ENCODE measurements at regions not wholly inside any gene's neighbourhood (a gene's known extent, or its start where the extent isn't known, plus 50 kb on each side); places are given as distances from the start of the nearest gene placed in this dataset.
"Not testable (repeated sequence)": the region's sequence is repeated elsewhere in the genome, so short reads cannot be mapped to it uniquely, and the experiment has no call there.

DNA sequence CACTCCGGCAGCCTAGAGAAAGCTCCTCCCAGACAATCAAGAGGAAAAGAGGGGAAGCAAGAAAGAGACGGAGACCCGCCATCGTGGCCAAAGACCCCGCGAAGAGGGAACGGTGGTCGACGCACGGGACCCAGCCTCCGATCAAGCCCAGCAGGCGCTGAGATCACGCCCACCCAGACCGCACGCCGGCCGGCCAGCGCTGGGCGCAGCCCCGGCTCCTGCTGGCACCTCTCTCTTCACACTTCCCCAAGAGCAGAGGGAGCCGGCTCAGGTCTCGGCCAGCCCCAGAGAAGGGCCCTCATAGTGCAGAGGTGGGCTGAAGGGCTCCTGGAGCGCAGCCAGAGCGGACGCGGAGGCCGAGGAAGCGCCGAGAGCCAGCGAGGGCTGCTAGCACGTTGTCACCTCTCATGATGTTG lies 918.4 kb upstream of the ADAMTS5 start:
- DNase-seq (ENCODE audit: insufficient read length, low spot score), result no peak
- TF ChIP-seq, protein P1, sequence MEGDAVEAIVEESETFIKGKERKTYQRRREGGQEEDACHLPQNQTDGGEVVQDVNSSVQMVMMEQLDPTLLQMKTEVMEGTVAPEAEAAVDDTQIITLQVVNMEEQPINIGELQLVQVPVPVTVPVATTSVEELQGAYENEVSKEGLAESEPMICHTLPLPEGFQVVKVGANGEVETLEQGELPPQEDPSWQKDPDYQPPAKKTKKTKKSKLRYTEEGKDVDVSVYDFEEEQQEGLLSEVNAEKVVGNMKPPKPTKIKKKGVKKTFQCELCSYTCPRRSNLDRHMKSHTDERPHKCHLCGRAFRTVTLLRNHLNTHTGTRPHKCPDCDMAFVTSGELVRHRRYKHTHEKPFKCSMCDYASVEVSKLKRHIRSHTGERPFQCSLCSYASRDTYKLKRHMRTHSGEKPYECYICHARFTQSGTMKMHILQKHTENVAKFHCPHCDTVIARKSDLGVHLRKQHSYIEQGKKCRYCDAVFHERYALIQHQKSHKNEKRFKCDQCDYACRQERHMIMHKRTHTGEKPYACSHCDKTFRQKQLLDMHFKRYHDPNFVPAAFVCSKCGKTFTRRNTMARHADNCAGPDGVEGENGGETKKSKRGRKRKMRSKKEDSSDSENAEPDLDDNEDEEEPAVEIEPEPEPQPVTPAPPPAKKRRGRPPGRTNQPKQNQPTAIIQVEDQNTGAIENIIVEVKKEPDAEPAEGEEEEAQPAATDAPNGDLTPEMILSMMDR (IDR thresholded peaks at IDR 0.05; ENCODE audit: insufficient read depth, missing control alignments), result no peak
- FAIRE-seq, result no peak

GRCh38 chr21:27881331-27881730 lies 914.4 kb upstream of the ADAMTS5 start:
- not testable (repeated sequence) for DNase-seq (ENCODE audit: insufficient read length, low spot score); FAIRE-seq

DNA sequence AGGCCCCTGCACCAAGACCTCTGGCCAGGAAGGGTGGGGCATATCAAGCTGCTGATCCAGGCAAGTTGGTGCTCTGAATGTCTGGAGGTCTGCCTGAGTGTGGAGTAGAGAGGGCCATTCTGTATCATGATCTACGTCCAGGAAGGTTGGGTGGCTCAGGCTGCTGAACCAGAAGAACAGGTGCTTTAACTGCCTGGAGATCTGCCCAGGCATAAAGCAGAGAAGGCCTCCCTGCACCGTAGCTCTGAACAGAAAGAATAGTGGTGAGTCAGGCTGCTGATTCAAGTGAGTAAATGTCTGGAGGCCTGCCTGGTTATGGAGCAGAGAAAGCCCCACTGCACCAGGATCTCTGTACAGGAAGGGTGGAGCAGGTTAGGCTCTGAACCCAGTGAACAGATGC lies 905.5 kb upstream of the ADAMTS5 start:
- FAIRE-seq; DNase-seq (ENCODE audit: insufficient read length, low spot score): not testable (repeated sequence)

DNA sequence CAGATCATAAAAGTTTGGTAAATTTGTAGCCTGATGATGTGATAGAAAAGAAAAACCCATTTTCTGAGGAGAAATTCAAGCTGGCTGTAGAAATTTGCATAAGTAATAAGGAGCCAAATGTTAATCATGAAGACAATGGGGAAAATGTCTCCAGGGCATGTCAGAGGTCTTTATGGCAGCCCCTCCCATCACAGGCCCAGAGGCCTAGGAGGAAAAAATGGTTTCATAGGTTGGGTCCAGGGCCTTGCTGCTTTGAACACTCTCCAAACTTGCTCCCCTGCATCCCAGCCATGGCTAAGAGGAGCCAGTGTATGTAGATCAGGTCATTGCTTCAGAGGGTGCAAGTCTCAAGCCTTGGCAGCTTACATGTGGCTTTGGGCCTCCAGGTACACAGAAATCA lies 903.9 kb upstream of the ADAMTS5 start:
- FAIRE-seq; DNase-seq (ENCODE audit: insufficient read length, low spot score): not testable (repeated sequence)

DNA sequence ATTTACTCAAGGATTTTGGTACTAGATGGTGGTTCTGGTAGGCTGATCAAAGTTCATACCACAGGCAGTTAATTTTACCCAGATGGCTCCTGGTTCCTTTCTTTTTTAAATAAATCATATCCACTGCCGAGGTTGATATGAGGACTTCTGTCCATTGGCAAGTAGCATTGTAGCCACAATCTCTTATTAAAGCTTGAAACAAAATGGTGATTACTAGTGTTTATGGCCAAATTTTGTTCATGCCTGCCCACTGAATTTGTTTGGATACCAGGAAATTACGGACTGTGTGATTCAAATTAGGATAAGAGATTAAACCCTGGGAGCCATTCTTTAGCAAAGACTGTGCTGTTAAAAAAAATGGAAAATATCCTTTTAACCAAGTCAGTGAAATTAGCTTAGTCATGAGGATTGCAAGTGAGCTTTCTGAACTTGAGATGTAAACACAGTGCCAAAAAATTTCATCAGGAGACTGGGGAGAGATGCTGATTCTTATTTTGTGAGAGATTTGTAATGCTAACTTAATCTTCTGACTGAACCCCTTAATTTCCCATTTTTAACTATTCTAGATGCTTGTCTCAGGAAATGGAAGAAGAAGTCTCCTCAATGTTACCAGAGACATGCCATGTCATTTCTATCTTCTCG lies 893.5 kb upstream of the ADAMTS5 start:
- not testable (repeated sequence) for FAIRE-seq; DNase-seq (ENCODE audit: insufficient read length, low spot score)

DNA sequence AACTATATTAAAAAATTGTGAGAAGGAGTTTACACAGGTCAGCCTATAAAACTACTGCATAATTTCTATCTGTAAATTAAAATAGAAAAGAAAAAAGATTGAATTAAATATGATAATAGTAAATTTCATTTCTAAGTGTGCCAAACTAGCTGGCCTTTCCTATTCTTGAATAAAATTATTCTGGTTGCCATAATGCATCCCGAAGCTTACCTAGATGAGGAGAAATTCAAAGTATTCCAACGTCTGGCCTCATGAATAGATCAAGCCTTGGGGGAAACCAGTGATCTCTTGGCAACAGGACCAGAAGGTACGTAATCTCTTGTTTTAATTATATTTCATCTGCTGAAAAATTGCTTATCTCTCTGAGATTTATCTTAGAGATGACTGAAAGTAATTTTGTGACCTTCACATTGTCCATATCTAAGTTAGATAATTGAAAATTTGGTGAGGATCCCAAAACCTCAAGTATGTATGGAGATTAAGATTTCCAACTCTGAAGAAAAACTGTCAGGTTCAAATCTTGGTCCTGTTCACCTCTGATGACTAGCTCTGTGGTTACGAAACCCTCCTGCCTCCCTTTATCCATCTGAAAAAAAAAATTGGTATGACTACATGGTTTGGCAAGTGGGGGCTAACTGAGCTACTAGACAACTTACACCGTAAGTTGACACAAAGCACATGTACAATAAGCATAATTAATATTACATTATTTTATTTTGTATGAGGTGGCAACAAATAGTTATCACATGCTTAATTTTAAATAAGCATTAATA lies 891.4 kb upstream of the ADAMTS5 start:
- FAIRE-seq; DNase-seq (ENCODE audit: insufficient read length, low spot score): not testable (repeated sequence)

DNA sequence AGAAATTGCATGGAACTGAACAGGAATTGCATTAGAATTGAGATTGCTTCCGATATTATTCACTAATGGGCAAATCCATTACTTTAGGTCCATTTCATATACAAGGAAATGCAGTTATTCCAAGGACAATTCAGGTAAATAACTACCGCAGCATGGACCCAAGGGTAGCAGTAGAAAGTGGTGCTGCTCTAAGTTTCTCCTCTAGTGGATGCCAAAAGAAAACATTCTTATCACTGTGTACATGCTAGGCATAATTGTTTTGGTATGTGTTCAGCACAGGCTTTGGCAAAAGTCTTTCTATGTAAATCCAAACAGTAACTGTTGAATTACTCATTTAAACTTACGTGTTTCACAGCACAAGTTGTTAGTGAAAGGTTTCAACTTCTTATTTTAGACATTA lies 890.1 kb upstream of the ADAMTS5 start:
- not testable (repeated sequence) for DNase-seq (ENCODE audit: insufficient read length, low spot score); FAIRE-seq

GRCh38 chr21:27841084-27841672 lies 874.3 kb upstream of the ADAMTS5 start:
- no peak for FAIRE-seq
- DNase-seq (ENCODE audit: insufficient read length, low spot score), result no peak

GRCh38 chr21:27840262-27840661 lies 873.4 kb upstream of the ADAMTS5 start:
- no peak for FAIRE-seq
- DNase-seq (ENCODE audit: insufficient read length, low spot score), result no peak
- TF ChIP-seq, protein P1 (IDR thresholded peaks at IDR 0.05; ENCODE audit: insufficient read depth, missing control alignments), result no peak

More at GRCh38 chr21:27841084-27841672, 874.3 kb upstream of the ADAMTS5 start:
- TF ChIP-seq, protein P1 (IDR thresholded peaks at IDR 0.05; ENCODE audit: insufficient read depth, missing control alignments), result no peak

DNA sequence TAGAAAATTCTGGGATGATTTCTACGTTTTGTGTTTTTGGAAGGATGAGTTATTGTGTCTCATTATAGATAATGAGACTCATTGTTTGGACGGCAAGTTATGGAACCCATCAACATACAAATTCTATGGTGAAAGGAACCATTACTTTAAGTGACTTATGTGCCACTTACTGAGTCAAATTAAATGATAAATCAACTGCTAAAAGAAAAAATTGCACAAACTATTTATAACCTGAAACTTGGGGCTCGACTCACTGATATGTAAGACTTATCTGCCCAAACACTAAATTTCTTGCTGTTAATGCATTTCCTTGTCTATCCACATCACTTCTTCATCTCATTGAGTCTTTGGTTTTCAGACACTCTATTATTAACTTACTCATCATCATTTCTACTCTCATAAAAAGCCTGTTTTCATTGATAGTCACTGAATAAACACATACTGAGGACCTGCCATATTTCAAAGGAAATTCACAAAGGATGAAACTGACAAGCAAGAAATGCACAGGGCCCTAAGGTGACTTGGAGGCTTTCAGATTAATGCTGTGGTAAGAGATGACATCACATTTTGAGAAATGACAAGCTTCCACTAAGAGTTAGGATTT lies 872.7 kb upstream of the ADAMTS5 start:
- FAIRE-seq, result peak; percentile 11
- no peak for DNase-seq (ENCODE audit: insufficient read length, low spot score)
- TF ChIP-seq, protein P1 (IDR thresholded peaks at IDR 0.05; ENCODE audit: insufficient read depth, missing control alignments), result no peak

Data from D721Med (cell line).